Stimulated activated CD8-positive, alpha-beta memory T cell treated with anti-CD3 and anti-CD28 coated beads, Interleukin-4, amount 100 ng/mL, for 4 hours (primary cell): ENCODE measurements at regions not wholly inside any gene's neighbourhood (a gene's known extent, or its start where the extent isn't known, plus 50 kb on each side); places are given as distances from the start of the nearest gene placed in this dataset.

Experiments
- DNase-seq, 2 donors: peaks; one replicate each; pipeline ENCODE4 v3.0.0-alpha.2; 2020; ENCODE audit warnings: low read depth in 2 of 2, low spot score in 1 of 2

GRCh38 chr5:125530833-125531615, 784.6 kb upstream of the ZNF608 start:
- DNase-seq: no peak

- DNase-seq: no peak
Measured at GRCh38 chr5:125536095-125536494, 789.7 kb upstream of the ZNF608 start.

- no peak for DNase-seq
Measured at GRCh38 chr5:125536582-125536981, 790.1 kb upstream of the ZNF608 start.

GRCh38 chr5:125537661-125538060, 791.2 kb upstream of the ZNF608 start:
- no peak for DNase-seq

GRCh38 chr5:125538469-125538868, 792.0 kb upstream of the ZNF608 start:
- DNase-seq: no peak

GRCh38 chr5:125541085-125541484, 794.6 kb upstream of the ZNF608 start:
- no peak for DNase-seq

GRCh38 chr5:125549322-125549911, 803.0 kb upstream of the ZNF608 start:
- no peak for DNase-seq

- no peak for DNase-seq
Measured at GRCh38 chr5:125550274-125550673, 803.8 kb upstream of the ZNF608 start.

GRCh38 chr5:125551246-125551645, 804.8 kb upstream of the ZNF608 start:
- no peak for DNase-seq

GRCh38 chr5:125551797-125552196, 805.4 kb upstream of the ZNF608 start:
- DNase-seq: no peak

GRCh38 chr5:125552486-125552885, 806.0 kb upstream of the ZNF608 start:
- DNase-seq: no peak

GRCh38 chr5:125554355-125554754, 807.9 kb upstream of the ZNF608 start:
- DNase-seq: no peak

- DNase-seq: no peak
Measured at GRCh38 chr5:125555591-125555990, 809.2 kb upstream of the ZNF608 start.

GRCh38 chr5:125558016-125558415, 811.6 kb upstream of the ZNF608 start:
- no peak for DNase-seq

- no peak for DNase-seq
Measured at GRCh38 chr5:125558466-125558865, 812.0 kb upstream of the ZNF608 start.

GRCh38 chr5:125559296-125559695, 812.9 kb upstream of the ZNF608 start:
- DNase-seq: no peak

GRCh38 chr5:125560476-125561225, 814.2 kb upstream of the ZNF608 start:
- DNase-seq: no peak

GRCh38 chr5:125564317-125564975, 818.0 kb upstream of the ZNF608 start:
- no peak for DNase-seq

GRCh38 chr5:125574491-125575044, 828.1 kb upstream of the ZNF608 start:
- no peak for DNase-seq

- no peak for DNase-seq
Measured at GRCh38 chr5:125575171-125575890, 828.9 kb upstream of the ZNF608 start.
